Prostate gland (tissue), 2 donors: ENCODE measurements at regions not wholly inside any gene's neighbourhood (a gene's known extent, or its start where the extent isn't known, plus 50 kb on each side); places are given as distances from the start of the nearest gene placed in this dataset.

ENCODE experiments used
- DNase-seq: peaks from one replicate; pipeline ENCODE4 v3.0.0-alpha.2; 2019; ENCODE audit warnings: low spot score
- H3K27ac ChIP-seq, 2 donors: fragments of 200-600 bp; sonication (generic); 2 replicates each; pipeline ENCODE4 v1.5.1; 2017 to 2019
- H3K27me3 ChIP-seq: fragments of 200-600 bp; sonication (generic); replicated peaks from 2 replicates; pipeline ENCODE4 v1.5.1; 2019; ENCODE audit not compliant: insufficient read depth
- H3K36me3 ChIP-seq, 2 donors: fragments of 200-600 bp; sonication (generic); 1 replicate in 1 of 2; 2 replicates in 1 of 2; pipeline versions ENCODE4 v1.5.1 to v1.8.1; 2017 to 2019
- H3K4me1 ChIP-seq: fragments of 200-600 bp; sonication (generic); replicated peaks from 2 replicates; pipeline ENCODE4 v1.5.1; 2019
- H3K4me3 ChIP-seq, 2 donors: fragments of 200-600 bp; sonication (generic); 2 replicates each; pipeline ENCODE4 v1.5.1; 2017 to 2019
- H3K9me3 ChIP-seq: fragments of 200-600 bp; sonication (generic); 2 replicates; pipeline ENCODE4 v1.5.1; 2017
- CTCF ChIP-seq, 4 experiments: fragments of 200-600 bp in 2 of 4; fragments of 450-650 bp in 2 of 4; sonication (generic) in 2 of 4; IDR thresholded peaks; 1 replicate in 3 of 4; 2 replicates in 1 of 4; pipeline ENCODE4 v1.5.1; 2016 to 2019; ENCODE audit warnings: antibody characterized with exemption in 4 of 4, mild to moderate bottlenecking in 2 of 4, moderate library complexity in 2 of 4
- POLR2A ChIP-seq: fragments of 450-650 bp; IDR thresholded peaks from one replicate; pipeline ENCODE4 v1.6.1; 2016; ENCODE audit warnings: antibody characterized with exemption, mild to moderate bottlenecking
- POLR2AphosphoS5 ChIP-seq: sonication (generic); formaldehyde crosslinking; IDR thresholded peaks from one replicate; pipeline ENCODE4 v1.6.1; 2017; ENCODE audit warnings: antibody characterized with exemption
- WGBS: methylation state at CpG from one replicate; pipeline ENCODE4 v1.1.5; 2018; 5-methylcytosine and 5-hydroxymethylcytosine counted together
- intact Hi-C: fragments of 100-400 bp; cut with DNase I; formaldehyde crosslinking; loops from one replicate; pipeline ENCODE4 v1.14.2; 2022

- TF ChIP-seq POLR2A (no peak), POLR2AphosphoS5 (no peak), CTCF (IDR thresholded peaks at IDR 0.05) (no peak)
- Histone ChIP-seq H3K27me3 (no peaks in the 10 kb centered on the region), H3K36me3 (no peaks in the 10 kb centered on the region), H3K4me3 (no peak overlapping the region), H3K9me3 (no peaks in the 10 kb centered on the region), H3K27ac (no peak overlapping the region), H3K4me1 (no peaks in the 10 kb centered on the region)
- WGBS, result 74% methylated on average over 3 of the region's 3 CpGs
- intact Hi-C loops, result no loop called here
- DNase-seq, result no peak
Observed at GRCh38 chr18:73147590-73147989, 279.8 kb upstream of the NETO1 start.

GRCh38 chr18:73144030-73144429 lies 276.2 kb upstream of the NETO1 start:
- Histone ChIP-seq H3K36me3 (no peaks in the 10 kb centered on the region), H3K27ac (no peak overlapping the region), H3K27me3 (no peaks in the 10 kb centered on the region), H3K4me3 (no peak overlapping the region), H3K9me3 (no peaks in the 10 kb centered on the region), H3K4me1 (no peaks in the 10 kb centered on the region)
- TF ChIP-seq POLR2AphosphoS5, result no peak
- TF ChIP-seq CTCF (IDR thresholded peaks at IDR 0.05), result no peak
- TF ChIP-seq POLR2A, result no peak
- intact Hi-C loops, result no loop called here
- no peak for DNase-seq
- 100% methylated on average over 1 of the region's 1 CpG for WGBS

GRCh38 chr18:73136134-73136533 lies 268.3 kb upstream of the NETO1 start:
- Histone ChIP-seq H3K9me3 (no peaks in the 10 kb centered on the region), H3K4me1 (no peaks in the 10 kb centered on the region), H3K27ac (no peak overlapping the region), H3K4me3 (no peak overlapping the region), H3K36me3 (no peaks in the 10 kb centered on the region), H3K27me3 (no peaks in the 10 kb centered on the region)
- WGBS, result 72% methylated on average over 2 of the region's 2 CpGs
- DNase-seq, result no peak
- intact Hi-C loops, result no loop called here
- TF ChIP-seq CTCF (IDR thresholded peaks at IDR 0.05) (peak in 2 of 4 experiments; percentile 24 to 30), POLR2A (no peak)

- intact Hi-C loops, result no loop called here
- no peak overlapping the region for H3K27ac ChIP-seq
- H3K4me3 ChIP-seq, result no peak overlapping the region
Observed at GRCh38 chr18:73124175-73124574, 256.4 kb upstream of the NETO1 start.

More at GRCh38 chr18:73124175-73124574, 256.4 kb upstream of the NETO1 start:
- Histone ChIP-seq H3K36me3 (no peaks in the 10 kb centered on the region), H3K27me3 (no peaks in the 10 kb centered on the region), H3K9me3 (no peaks in the 10 kb centered on the region), H3K4me1 (no peaks in the 10 kb centered on the region)
- 61% methylated on average over 2 of the region's 2 CpGs for WGBS
- no peak for DNase-seq
- TF ChIP-seq POLR2A (no peak), CTCF (IDR thresholded peaks at IDR 0.05) (no peak), POLR2AphosphoS5 (no peak)
